ENCODE measurements at regions not wholly inside any gene's neighbourhood (a gene's known extent, or its start where the extent isn't known, plus 50 kb on each side); places are given as distances from the start of the nearest gene placed in this dataset.

DNA sequence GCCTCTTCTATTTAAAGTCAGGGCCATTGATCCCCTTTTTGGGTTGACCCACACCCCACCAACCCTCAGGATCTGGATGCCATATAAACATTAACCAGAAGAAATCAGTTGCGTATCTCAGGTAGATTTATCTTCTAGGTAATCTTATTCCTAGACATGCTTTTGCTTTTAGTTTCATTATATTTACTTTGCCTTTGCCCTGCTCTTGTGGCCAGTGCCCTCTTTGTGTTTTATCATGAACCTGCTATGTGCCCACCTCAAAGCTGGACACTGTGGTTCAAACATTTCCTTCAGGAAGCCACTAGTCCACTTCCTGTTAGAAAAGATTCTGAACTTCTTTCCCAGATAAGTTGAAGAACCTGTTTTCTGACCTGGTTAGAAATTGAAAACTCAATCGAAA, 117.4 kb upstream of the EDNRA start:
- TF ChIP-seq, protein P1, sequence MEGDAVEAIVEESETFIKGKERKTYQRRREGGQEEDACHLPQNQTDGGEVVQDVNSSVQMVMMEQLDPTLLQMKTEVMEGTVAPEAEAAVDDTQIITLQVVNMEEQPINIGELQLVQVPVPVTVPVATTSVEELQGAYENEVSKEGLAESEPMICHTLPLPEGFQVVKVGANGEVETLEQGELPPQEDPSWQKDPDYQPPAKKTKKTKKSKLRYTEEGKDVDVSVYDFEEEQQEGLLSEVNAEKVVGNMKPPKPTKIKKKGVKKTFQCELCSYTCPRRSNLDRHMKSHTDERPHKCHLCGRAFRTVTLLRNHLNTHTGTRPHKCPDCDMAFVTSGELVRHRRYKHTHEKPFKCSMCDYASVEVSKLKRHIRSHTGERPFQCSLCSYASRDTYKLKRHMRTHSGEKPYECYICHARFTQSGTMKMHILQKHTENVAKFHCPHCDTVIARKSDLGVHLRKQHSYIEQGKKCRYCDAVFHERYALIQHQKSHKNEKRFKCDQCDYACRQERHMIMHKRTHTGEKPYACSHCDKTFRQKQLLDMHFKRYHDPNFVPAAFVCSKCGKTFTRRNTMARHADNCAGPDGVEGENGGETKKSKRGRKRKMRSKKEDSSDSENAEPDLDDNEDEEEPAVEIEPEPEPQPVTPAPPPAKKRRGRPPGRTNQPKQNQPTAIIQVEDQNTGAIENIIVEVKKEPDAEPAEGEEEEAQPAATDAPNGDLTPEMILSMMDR (IDR thresholded peaks at IDR 0.05), result no peak
- TF ChIP-seq POLR2A (IDR thresholded peaks at IDR 0.05), result no peak
